ENCODE measurements at regions not wholly inside any gene's neighbourhood (a gene's known extent, or its start where the extent isn't known, plus 50 kb on each side); places are given as distances from the start of the nearest gene placed in this dataset.

DNA sequence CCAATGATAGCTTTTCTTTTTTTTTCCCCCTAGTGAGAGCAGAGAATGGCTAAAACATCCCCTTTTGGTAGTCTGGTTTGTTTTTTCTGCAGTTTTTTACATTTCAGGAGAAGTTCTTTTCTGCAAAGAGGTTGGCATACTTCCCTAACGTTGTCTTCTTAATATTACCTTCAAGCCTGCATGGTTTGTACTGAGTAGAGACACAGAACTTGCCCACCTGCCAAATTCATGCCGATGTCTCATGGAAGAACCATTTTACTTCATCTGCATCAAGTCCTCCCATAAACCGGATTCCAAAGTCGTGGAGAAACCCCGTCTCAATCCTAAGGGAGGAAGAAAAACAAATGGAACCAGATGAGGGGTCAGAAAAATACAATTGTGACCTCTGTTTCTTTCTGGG lies 89.7 kb downstream of the SHOX start:
- in situ Hi-C loops (cut with HindIII; ENCODE audit: low pct_unique_long_range_greater_than_20kb, low sequenced_read_pairs) = no loop called here
- no peak for DNase-seq (ENCODE audit: low read depth)

DNA sequence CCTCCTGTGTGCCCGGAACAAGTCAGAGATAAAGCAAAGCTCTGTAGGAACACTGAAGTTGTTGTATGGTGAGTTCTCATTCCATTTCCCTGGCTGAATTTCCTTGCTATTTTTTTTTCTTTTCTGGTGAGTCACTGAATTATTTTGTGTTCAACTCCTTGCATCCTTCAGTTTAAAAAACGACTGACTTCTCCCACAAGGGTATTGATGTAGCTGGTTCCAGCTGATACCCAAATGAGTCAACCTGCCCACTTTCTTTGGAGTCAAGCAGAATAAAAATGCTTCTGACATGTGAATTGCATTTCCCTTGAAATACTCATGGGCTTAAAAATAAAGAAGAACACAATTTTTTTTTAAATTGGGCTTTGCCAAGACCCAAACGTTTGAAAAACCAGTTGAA lies 85.5 kb downstream of the SHOX start:
- in situ Hi-C loops (cut with HindIII; ENCODE audit: low pct_unique_long_range_greater_than_20kb, low sequenced_read_pairs) = no loop called here
- no peak for DNase-seq (ENCODE audit: low read depth)

- DNase-seq (ENCODE audit: low read depth) = no peak
- in situ Hi-C loops (cut with HindIII; ENCODE audit: low pct_unique_long_range_greater_than_20kb, low sequenced_read_pairs) = no loop called here
These were observed 83.5 kb downstream of the SHOX start for GRCh38 chrX:714131-714530.

Measured in Caki2 (cell line).